SK-N-SH treated with all-trans-retinoic acid at 6 μM for 48 hours (cell line): ENCODE measurements at regions not wholly inside any gene's neighbourhood (a gene's known extent, or its start where the extent isn't known, plus 50 kb on each side); places are given as distances from the start of the nearest gene placed in this dataset.

Source experiments
- ISL1 ChIP-seq: fragments of 250-450 bp; sonication (Bioruptor Pico); IDR thresholded peaks from 2 replicates; pipeline ENCODE4 v2.1.2; 2022; ENCODE audit warnings: mild to moderate bottlenecking, moderate library complexity
- RARB ChIP-seq: fragments of 250-450 bp; sonication (Bioruptor Pico); IDR thresholded peaks from 2 replicates; pipeline ENCODE4 v1.8.0; 2021; ENCODE audit warnings: mild to moderate bottlenecking, moderate library complexity

DNA sequence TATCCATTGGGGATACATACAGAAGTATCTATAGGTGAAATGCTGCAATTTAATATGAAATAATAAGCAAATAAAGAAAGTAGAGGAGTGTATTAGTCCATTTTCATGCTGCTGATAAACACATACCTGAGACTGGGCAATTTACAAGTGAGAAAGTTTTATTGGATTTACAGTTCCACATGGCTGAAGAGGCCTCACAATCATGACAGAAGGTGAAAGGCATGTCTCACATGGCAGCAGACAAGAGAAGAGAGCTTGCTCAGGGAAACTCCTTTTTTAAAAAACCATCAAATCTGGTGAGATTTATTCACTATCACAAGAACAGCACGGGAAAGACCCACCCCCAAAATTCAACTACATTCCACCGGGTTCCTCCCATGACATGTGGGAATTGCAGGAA, 82.8 kb upstream of the TRIM24 start:
- TF ChIP-seq ISL1 (CRISPR knock-in tag) (no peak), RARB (no peak)
